Vagina (tissue), 2 donors: ENCODE measurements at regions not wholly inside any gene's neighbourhood (a gene's known extent, or its start where the extent isn't known, plus 50 kb on each side); places are given as distances from the start of the nearest gene placed in this dataset.

Experiments used
- POLR2AphosphoS5 ChIP-seq, 2 donors: sonication (generic); formaldehyde crosslinking; IDR thresholded peaks; one replicate each; pipeline ENCODE4 v1.9.0; 2017; ENCODE audit warnings: antibody characterized with exemption in 2 of 2, mild to moderate bottlenecking in 2 of 2, low read depth in 1 of 2; ENCODE audit not compliant: insufficient read depth in 1 of 2
- TF ChIP-seq, protein P1 (sequence below), 3 experiments: fragments of 450-650 bp in 2 of 3; fragments of 200-600 bp in 1 of 3; sonication (generic) in 1 of 3; IDR thresholded peaks; one replicate each; pipeline ENCODE4 v1.5.1; 2017 to 2019; ENCODE audit warnings: antibody characterized with exemption in 3 of 3, mild to moderate bottlenecking in 2 of 3, moderate library complexity in 2 of 3

DNA sequence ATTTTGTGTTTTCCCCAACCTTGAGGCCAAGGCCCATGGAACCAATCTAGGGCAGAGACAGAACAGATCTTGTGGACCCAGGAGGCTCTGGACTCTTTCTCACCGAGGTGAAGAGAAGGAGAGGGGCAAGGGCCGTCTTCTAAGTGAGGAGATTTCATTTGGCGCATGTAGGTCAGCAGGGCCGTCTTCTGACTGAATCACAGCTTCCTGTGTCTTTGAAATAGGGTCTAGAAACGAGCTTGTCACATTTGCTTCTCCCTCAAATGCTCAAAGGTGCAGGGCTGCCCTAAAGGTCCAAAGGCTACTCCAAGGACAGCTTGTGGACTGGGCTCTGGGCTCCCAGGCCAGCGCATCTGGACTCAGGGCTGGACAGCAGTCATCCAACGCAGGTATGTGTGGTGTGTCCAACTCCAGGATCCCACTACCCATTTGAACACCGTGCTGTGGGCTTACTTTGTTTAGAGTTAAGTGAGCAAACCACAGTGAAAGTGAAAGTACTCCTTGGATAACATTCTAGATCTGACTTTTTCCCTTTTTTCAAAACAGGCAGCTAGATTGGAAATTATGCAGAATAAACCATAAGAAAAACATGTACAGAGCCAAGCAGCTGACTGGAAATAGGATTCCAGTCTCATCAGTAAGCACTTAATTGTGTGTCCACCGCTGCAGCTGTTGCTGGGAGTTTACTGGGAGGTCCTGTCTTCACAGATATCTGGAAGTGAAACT, 357.0 kb downstream of the GADD45G start:
- TF ChIP-seq, protein P1, sequence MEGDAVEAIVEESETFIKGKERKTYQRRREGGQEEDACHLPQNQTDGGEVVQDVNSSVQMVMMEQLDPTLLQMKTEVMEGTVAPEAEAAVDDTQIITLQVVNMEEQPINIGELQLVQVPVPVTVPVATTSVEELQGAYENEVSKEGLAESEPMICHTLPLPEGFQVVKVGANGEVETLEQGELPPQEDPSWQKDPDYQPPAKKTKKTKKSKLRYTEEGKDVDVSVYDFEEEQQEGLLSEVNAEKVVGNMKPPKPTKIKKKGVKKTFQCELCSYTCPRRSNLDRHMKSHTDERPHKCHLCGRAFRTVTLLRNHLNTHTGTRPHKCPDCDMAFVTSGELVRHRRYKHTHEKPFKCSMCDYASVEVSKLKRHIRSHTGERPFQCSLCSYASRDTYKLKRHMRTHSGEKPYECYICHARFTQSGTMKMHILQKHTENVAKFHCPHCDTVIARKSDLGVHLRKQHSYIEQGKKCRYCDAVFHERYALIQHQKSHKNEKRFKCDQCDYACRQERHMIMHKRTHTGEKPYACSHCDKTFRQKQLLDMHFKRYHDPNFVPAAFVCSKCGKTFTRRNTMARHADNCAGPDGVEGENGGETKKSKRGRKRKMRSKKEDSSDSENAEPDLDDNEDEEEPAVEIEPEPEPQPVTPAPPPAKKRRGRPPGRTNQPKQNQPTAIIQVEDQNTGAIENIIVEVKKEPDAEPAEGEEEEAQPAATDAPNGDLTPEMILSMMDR (IDR thresholded peaks at IDR 0.05), result no peak
- no peak for TF ChIP-seq POLR2AphosphoS5 (IDR thresholded peaks at IDR 0.05; ENCODE audit: insufficient read depth in 1 of 2, low read depth in 1 of 2)
